Colonic mucosa (tissue), 4 donors: ENCODE measurements at regions not wholly inside any gene's neighbourhood (a gene's known extent, or its start where the extent isn't known, plus 50 kb on each side); places are given as distances from the start of the nearest gene placed in this dataset.

Experiments used
- DNase-seq: peaks from one replicate; pipeline ENCODE4 v3.0.0-alpha.2; 2020
- H3K27ac ChIP-seq: fragments of 200-600 bp; one replicate; pipeline ENCODE4 v1.8.0; 2021
- H3K27me3 ChIP-seq: fragments of 200-600 bp; one replicate; pipeline ENCODE4 v1.8.0; 2021
- H3K36me3 ChIP-seq: fragments of 200-600 bp; one replicate; pipeline ENCODE4 v1.8.0; 2021
- H3K4me1 ChIP-seq: fragments of 200-600 bp; one replicate; pipeline ENCODE4 v1.8.0; 2021; ENCODE audit warnings: mild to moderate bottlenecking
- H3K4me3 ChIP-seq: fragments of 200-600 bp; one replicate; pipeline ENCODE4 v1.8.0; 2021
- H3K9ac ChIP-seq, 2 donors: one replicate each; pipeline ENCODE4 v1.7.0; 2013; ENCODE audit warnings: control low read depth in 2 of 2, low read depth in 2 of 2, low read length in 2 of 2
- H3K9me3 ChIP-seq: fragments of 200-600 bp; one replicate; pipeline ENCODE4 v1.8.0; 2021
- intact Hi-C: fragments of 100-400 bp; cut with DNase I; formaldehyde crosslinking; loops from one replicate; pipeline ENCODE4 v1.14.1; 2022
- TF ChIP-seq, protein P1 (sequence below): fragments of 200-600 bp; IDR thresholded peaks from one replicate; pipeline ENCODE4 v1.8.0; 2022; ENCODE audit warnings: antibody characterized with exemption, mild to moderate bottlenecking
- donor health status: healthy.
- donor health status: DM: no; HTN: no; CAD: no.
- donor health status: DM: no; HTN: no; CAD: no.

- H3K9me3 ChIP-seq = no peaks in the 10 kb centered on the region
- no peak for DNase-seq
- H3K27ac ChIP-seq = no peak overlapping the region
- H3K4me1 ChIP-seq = no peaks in the 10 kb centered on the region
- intact Hi-C loops = no loop called here
- H3K4me3 ChIP-seq = no peak overlapping the region
- TF ChIP-seq, protein P1, sequence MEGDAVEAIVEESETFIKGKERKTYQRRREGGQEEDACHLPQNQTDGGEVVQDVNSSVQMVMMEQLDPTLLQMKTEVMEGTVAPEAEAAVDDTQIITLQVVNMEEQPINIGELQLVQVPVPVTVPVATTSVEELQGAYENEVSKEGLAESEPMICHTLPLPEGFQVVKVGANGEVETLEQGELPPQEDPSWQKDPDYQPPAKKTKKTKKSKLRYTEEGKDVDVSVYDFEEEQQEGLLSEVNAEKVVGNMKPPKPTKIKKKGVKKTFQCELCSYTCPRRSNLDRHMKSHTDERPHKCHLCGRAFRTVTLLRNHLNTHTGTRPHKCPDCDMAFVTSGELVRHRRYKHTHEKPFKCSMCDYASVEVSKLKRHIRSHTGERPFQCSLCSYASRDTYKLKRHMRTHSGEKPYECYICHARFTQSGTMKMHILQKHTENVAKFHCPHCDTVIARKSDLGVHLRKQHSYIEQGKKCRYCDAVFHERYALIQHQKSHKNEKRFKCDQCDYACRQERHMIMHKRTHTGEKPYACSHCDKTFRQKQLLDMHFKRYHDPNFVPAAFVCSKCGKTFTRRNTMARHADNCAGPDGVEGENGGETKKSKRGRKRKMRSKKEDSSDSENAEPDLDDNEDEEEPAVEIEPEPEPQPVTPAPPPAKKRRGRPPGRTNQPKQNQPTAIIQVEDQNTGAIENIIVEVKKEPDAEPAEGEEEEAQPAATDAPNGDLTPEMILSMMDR = no peak
- H3K9ac ChIP-seq = no peak overlapping the region
- no peaks in the 10 kb centered on the region for H3K36me3 ChIP-seq
- H3K27me3 ChIP-seq = no peaks in the 10 kb centered on the region
These were observed 63.0 kb upstream of the BASP1 start for GRCh38 chr5:17154211-17154996.

- no peaks in the 10 kb centered on the region for H3K27me3 ChIP-seq
- TF ChIP-seq, protein P1 = no peak
- H3K9me3 ChIP-seq = no peaks in the 10 kb centered on the region
- H3K27ac ChIP-seq = no peak overlapping the region
- no peaks in the 10 kb centered on the region for H3K36me3 ChIP-seq
- H3K4me1 ChIP-seq = no peaks in the 10 kb centered on the region
- intact Hi-C loops = no loop called here
- no peak for DNase-seq
- no peak overlapping the region for H3K4me3 ChIP-seq
- no peak overlapping the region for H3K9ac ChIP-seq
These were observed 61.0 kb upstream of the BASP1 start for GRCh38 chr5:17156463-17156862.

DNA sequence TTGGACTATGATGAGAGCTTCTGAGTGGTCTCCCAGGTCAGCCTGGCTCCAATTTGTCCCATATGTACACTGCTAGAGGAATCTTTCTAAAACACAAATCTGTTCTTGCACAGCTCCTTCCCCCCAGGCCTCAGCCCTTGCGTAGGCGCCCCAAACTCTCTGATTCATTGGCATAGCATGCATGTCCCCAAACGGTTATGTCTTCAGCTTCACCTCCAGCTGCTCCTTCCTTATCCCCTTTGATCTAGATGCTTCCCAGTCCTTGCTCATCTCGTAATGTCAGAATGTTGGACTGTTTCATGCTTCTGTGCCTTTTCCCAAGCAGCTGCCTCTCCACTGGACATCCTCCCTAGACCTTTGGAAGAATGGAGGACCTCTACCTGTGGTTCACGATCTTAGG, 60.1 kb upstream of the BASP1 start:
- TF ChIP-seq, protein P1 = no peak
- Histone ChIP-seq H3K27ac (no peak overlapping the region), H3K36me3 (no peaks in the 10 kb centered on the region), H3K9ac (no peak overlapping the region), H3K4me3 (no peak overlapping the region), H3K4me1 (no peaks in the 10 kb centered on the region), H3K9me3 (no peaks in the 10 kb centered on the region), H3K27me3 (no peaks in the 10 kb centered on the region)
- DNase-seq = no peak
- intact Hi-C loops = no loop called here

- TF ChIP-seq, protein P1 = no peak
These were observed 59.4 kb upstream of the BASP1 start for GRCh38 chr5:17157916-17158529.

DNA sequence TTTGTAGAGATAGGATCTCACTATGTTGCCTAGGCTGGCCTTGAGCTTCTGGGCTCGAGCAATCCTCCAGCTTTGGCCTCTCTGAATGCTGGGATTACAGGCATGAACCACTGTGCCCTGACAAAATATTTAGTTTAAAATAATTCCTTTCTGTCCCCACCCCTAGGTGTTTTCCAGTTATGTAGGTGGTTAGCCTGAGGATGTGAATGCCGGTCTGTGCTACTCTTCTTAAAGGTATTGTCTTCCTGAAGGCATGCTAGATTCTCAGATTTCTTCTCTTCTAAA, 56.7 kb upstream of the BASP1 start:
- no peak overlapping the region for H3K4me3 ChIP-seq
- no peak for DNase-seq
- no peaks in the 10 kb centered on the region for H3K27me3 ChIP-seq
- TF ChIP-seq, protein P1 = no peak
- intact Hi-C loops = no loop called here
- H3K9me3 ChIP-seq = no peaks in the 10 kb centered on the region
- H3K27ac ChIP-seq = no peak overlapping the region
- H3K9ac ChIP-seq = no peak overlapping the region
- H3K36me3 ChIP-seq = no peaks in the 10 kb centered on the region
- no peaks in the 10 kb centered on the region for H3K4me1 ChIP-seq

More at GRCh38 chr5:17157916-17158529, 59.4 kb upstream of the BASP1 start:
- Histone ChIP-seq H3K9ac (no peak overlapping the region), H3K4me3 (no peak overlapping the region), H3K4me1 (no peaks in the 10 kb centered on the region), H3K27ac (no peak overlapping the region), H3K27me3 (no peaks in the 10 kb centered on the region), H3K36me3 (no peaks in the 10 kb centered on the region), H3K9me3 (no peaks in the 10 kb centered on the region)
- peak; percentile 69 for DNase-seq
- intact Hi-C loops = no loop called here
